ENCODE measurements at regions not wholly inside any gene's neighbourhood (a gene's known extent, or its start where the extent isn't known, plus 50 kb on each side); places are given as distances from the start of the nearest gene placed in this dataset.

DNA sequence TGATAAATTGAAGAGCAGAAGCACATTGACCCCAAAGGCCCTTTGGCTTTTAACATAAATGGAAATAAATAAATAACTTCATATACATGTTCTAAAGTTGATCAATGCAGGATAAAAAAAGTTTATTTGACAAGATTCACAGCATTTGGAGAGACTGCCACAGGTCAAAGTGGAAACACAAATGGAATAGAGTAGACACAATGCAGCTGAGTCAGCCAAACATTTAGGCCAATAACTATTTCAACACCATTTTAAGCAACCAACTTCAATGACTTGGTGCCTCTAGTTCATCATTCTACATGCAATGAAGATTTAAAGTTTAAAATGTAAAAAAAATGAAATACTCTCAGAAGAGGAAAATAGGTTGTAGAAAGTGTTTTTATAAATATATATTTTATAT is 365.2 kb downstream of the FAT4 start:
- Histone ChIP-seq H3K27ac (no peak overlapping the region), H3K4me1 (no peaks in the 10 kb centered on the region), H3K4me3 (no peak overlapping the region), H3K9me3 (no peaks in the 10 kb centered on the region), H3K36me3 (no peaks in the 10 kb centered on the region), H3K27me3 (no peaks in the 10 kb centered on the region)
- TF ChIP-seq CTCF (IDR thresholded peaks at IDR 0.05) (no peak), POLR2A (IDR thresholded peaks at IDR 0.05) (no peak)
- DNase-seq = no peak

DNA sequence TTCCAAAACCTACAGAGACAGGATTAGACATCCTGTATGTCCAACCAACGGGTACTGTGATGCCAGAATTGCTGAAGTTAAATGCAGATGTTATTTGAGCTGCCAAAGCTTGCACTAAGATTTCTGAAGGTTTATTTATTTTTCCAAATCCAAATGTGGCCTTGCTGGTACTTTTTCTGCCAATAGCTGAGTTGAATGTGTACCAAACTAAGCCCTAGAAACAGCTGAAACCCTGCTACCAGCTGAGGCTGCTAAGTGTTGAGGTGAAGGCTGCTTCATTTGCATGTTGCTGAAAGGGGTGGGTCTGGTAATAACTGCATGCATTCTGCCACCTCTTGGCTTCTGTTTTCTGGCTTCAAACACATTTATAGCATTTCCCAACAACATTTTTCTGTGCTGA is 366.5 kb downstream of the FAT4 start:
- no peaks in the 10 kb centered on the region for H3K36me3 ChIP-seq
- H3K27ac ChIP-seq = no peak overlapping the region
- no peak overlapping the region for H3K4me3 ChIP-seq
- H3K4me1 ChIP-seq = no peaks in the 10 kb centered on the region
- H3K27me3 ChIP-seq = no peaks in the 10 kb centered on the region
- H3K9me3 ChIP-seq = no peaks in the 10 kb centered on the region
- TF ChIP-seq POLR2A (IDR thresholded peaks at IDR 0.05) = no peak
- no peak for TF ChIP-seq CTCF (IDR thresholded peaks at IDR 0.05)
- no peak for DNase-seq

DNA sequence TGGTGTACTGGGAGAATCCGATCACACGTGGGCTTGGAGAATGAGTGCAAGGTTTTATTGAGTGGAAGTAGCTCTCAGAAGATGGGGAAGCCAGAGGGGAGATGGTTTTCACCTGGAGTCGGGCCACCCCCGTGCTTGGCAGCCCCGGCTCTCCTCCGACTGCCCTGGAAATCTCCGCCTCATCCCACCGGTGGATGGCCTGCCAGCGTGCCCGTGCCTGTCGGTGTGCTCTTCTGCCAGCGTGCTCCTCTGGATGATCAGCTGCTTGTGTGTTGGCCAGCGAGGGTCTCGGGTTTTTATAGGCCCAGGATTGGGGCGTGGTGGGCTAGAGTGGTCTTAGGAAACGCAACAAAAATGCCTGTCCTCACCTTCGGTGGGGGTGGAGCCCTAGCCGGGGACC is 368.0 kb downstream of the FAT4 start:
- no peak for DNase-seq
- TF ChIP-seq POLR2A (IDR thresholded peaks at IDR 0.05) (no peak), CTCF (IDR thresholded peaks at IDR 0.05) (no peak)
- H3K27ac ChIP-seq = no peak overlapping the region
- H3K9me3 ChIP-seq = no peaks in the 10 kb centered on the region
- H3K4me3 ChIP-seq = no peak overlapping the region
- no peaks in the 10 kb centered on the region for H3K4me1 ChIP-seq
- H3K27me3 ChIP-seq = no peaks in the 10 kb centered on the region
- H3K36me3 ChIP-seq = no peaks in the 10 kb centered on the region

GRCh38 chr4:125688841-125689240 is 374.1 kb downstream of the FAT4 start:
- TF ChIP-seq CTCF (IDR thresholded peaks at IDR 0.05) (no peak), POLR2A (IDR thresholded peaks at IDR 0.05) (no peak)

DNA sequence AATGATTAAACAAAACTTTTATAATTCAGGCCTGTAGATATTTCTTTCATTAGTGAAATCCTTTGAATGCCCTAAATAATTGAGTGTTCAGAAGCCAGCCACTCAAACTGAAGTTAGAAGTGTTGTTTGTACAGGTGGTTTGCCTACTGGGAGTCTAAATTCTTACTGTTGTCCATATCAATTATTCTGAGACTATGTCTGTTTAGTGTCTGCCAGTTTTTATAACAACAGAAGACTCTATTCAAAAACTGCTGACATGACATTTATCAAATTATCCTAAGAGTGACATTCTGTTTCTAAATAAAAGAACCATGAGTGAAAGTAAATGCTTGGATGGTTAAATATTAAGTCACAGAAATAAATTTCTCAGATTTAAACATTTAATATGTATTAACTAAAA is 375.1 kb downstream of the FAT4 start:
- no peak for DNase-seq
- Histone ChIP-seq H3K27ac (no peak overlapping the region), H3K4me3 (no peak overlapping the region), H3K9me3 (no peaks in the 10 kb centered on the region), H3K4me1 (no peaks in the 10 kb centered on the region), H3K36me3 (no peaks in the 10 kb centered on the region), H3K27me3 (no peaks in the 10 kb centered on the region)
- TF ChIP-seq POLR2A (IDR thresholded peaks at IDR 0.05) = no peak
- no peak for TF ChIP-seq CTCF (IDR thresholded peaks at IDR 0.05)

More at GRCh38 chr4:125688841-125689240, 374.1 kb downstream of the FAT4 start:
- H3K4me1 ChIP-seq = no peaks in the 10 kb centered on the region
- no peak overlapping the region for H3K4me3 ChIP-seq
- no peaks in the 10 kb centered on the region for H3K9me3 ChIP-seq
- no peak overlapping the region for H3K27ac ChIP-seq
- no peaks in the 10 kb centered on the region for H3K36me3 ChIP-seq
- DNase-seq = no peak
- H3K27me3 ChIP-seq = no peaks in the 10 kb centered on the region

GRCh38 chr4:125693228-125693627 is 378.5 kb downstream of the FAT4 start:
- Histone ChIP-seq H3K9me3 (peaks cover 0 to 5% (median 0%) of the 10 kb centered on the region in 4 donors), H3K4me3 (no peak overlapping the region), H3K36me3 (no peaks in the 10 kb centered on the region), H3K4me1 (no peaks in the 10 kb centered on the region), H3K27me3 (no peaks in the 10 kb centered on the region), H3K27ac (no peak overlapping the region)
- TF ChIP-seq CTCF (IDR thresholded peaks at IDR 0.05) (no peak), POLR2A (IDR thresholded peaks at IDR 0.05) (no peak)
- DNase-seq = no peak

All from Peyer's patch (tissue), 4 donors.